GM23338 (cell line): ENCODE measurements at regions not wholly inside any gene's neighbourhood (a gene's known extent, or its start where the extent isn't known, plus 50 kb on each side); places are given as distances from the start of the nearest gene placed in this dataset.

Experiments used
- ATAC-seq: fragments of 200-7000 bp; cut with Tn5 transposase; 3 replicates; pipeline ENCODE4 v1.9.1; 2020
- DNase-seq: peaks from one replicate; pipeline ENCODE4 v3.0.0-alpha.2; 2015; ENCODE audit warnings: low spot score
- H2AFZ ChIP-seq: fragments of 200-600 bp; sonication (generic); 2 replicates; pipeline ENCODE4 v1.8.0; 2016; ENCODE audit warnings: antibody characterized with exemption, mild to moderate bottlenecking, moderate library complexity
- H3F3A ChIP-seq: fragments of 200-600 bp; sonication (generic); replicated peaks from 2 replicates; pipeline ENCODE4 v1.8.0; 2017; ENCODE audit warnings: antibody characterized with exemption, mixed run types, low read depth
- H3K27ac ChIP-seq: fragments of 200-600 bp; sonication (generic); 2 replicates; pipeline ENCODE4 v1.6.1; 2016; ENCODE audit warnings: low read depth
- H3K27me3 ChIP-seq: fragments of 200-600 bp; sonication (generic); 2 replicates; pipeline ENCODE4 v1.8.0; 2016; ENCODE audit warnings: mild to moderate bottlenecking, mixed run types, moderate library complexity; ENCODE audit not compliant: insufficient read depth
- H3K36me3 ChIP-seq: fragments of 200-600 bp; sonication (generic); 2 replicates; pipeline ENCODE4 v1.8.0; 2016; ENCODE audit warnings: mild to moderate bottlenecking; ENCODE audit not compliant: insufficient read depth
- H3K4me1 ChIP-seq: fragments of 200-600 bp; sonication (generic); 2 replicates; pipeline ENCODE4 v1.8.0; 2016; ENCODE audit warnings: mild to moderate bottlenecking, moderate library complexity; ENCODE audit not compliant: insufficient read depth
- H3K4me2 ChIP-seq: fragments of 200-600 bp; sonication (generic); 2 replicates; pipeline ENCODE4 v1.7.1; 2017; ENCODE audit warnings: mixed run types
- H3K4me3 ChIP-seq: fragments of 200-600 bp; sonication (generic); 2 replicates; pipeline ENCODE4 v1.6.1; 2016; ENCODE audit warnings: mixed run types
- H3K79me2 ChIP-seq: fragments of 200-600 bp; sonication (generic); replicated peaks from 2 replicates; pipeline ENCODE4 v1.8.0; 2017; ENCODE audit warnings: mild to moderate bottlenecking; ENCODE audit not compliant: insufficient read depth
- H3K9me2 ChIP-seq: fragments of 200-600 bp; sonication (generic); 2 replicates; pipeline ENCODE4 v1.8.0; 2017; ENCODE audit not compliant: insufficient read depth
- H4K20me1 ChIP-seq: fragments of 200-600 bp; sonication (generic); replicated peaks from 2 replicates; pipeline ENCODE4 v1.8.0; 2017; ENCODE audit warnings: mild to moderate bottlenecking; ENCODE audit not compliant: insufficient read depth
- H3K27ac Mint-ChIP-seq: 2 replicates; pipeline ENCODE4 v1.8.0; 2020; ENCODE audit warnings: inconsistent platforms, mild to moderate bottlenecking, moderate library complexity, mixed read lengths
- H3K27me3 Mint-ChIP-seq: 3 replicates; pipeline ENCODE4 v1.8.0; 2022; ENCODE audit warnings: low read depth, mild to moderate bottlenecking, moderate library complexity, mixed read lengths, inconsistent platforms; ENCODE audit not compliant: insufficient read depth, poor library complexity
- H3K36me3 Mint-ChIP-seq: 3 replicates; pipeline ENCODE4 v1.8.0; 2021; ENCODE audit warnings: low read depth, mild to moderate bottlenecking, inconsistent platforms, moderate library complexity, mixed read lengths
- H3K4me1 Mint-ChIP-seq: 3 replicates; pipeline ENCODE4 v1.8.0; 2020; ENCODE audit warnings: mild to moderate bottlenecking, inconsistent platforms, mixed read lengths
- H3K4me3 Mint-ChIP-seq: 3 replicates; pipeline ENCODE4 v1.8.0; 2021; ENCODE audit warnings: moderate library complexity, mild to moderate bottlenecking, inconsistent platforms, mixed read lengths
- H3K9me3 Mint-ChIP-seq: 3 replicates; pipeline ENCODE4 v1.8.0; 2020; ENCODE audit warnings: moderate library complexity, mild to moderate bottlenecking, inconsistent platforms, mixed read lengths
- CREB1 ChIP-seq: fragments of 250-450 bp; sonication (Bioruptor Pico); IDR thresholded peaks from 2 replicates; pipeline ENCODE4 v1.5.0; 2020; ENCODE audit warnings: low read depth, mild to moderate bottlenecking, moderate library complexity
- CTCF ChIP-seq, 2 experiments: fragments of 200-600 bp in 1 of 2; sonication (generic) in 1 of 2; conservative IDR thresholded peaks; 2 replicates each; pipeline versions ENCODE4 v1.5.1 to v1.6.1; 2016 to 2017; ENCODE audit warnings: antibody characterized with exemption in 2 of 2, low read depth in 2 of 2, mild to moderate bottlenecking in 2 of 2, moderate library complexity in 1 of 2
- ETS1 ChIP-seq: IDR thresholded peaks from 2 replicates; pipeline ENCODE4 v1.6.1; 2016; ENCODE audit warnings: antibody characterized with exemption
- EZH2 ChIP-seq: fragments of 200-600 bp; sonication (generic); IDR thresholded peaks from one replicate; pipeline ENCODE4 v1.8.0; 2017; ENCODE audit warnings: antibody characterized with exemption, mild to moderate bottlenecking, low read depth; ENCODE audit not compliant: unreplicated experiment
- EZH2phosphoT487 ChIP-seq: fragments of 200-600 bp; sonication (generic); IDR thresholded peaks from one replicate; pipeline ENCODE4 v1.8.1; 2018; ENCODE audit warnings: antibody characterized with exemption; ENCODE audit not compliant: unreplicated experiment
- JUNB ChIP-seq: IDR thresholded peaks from one replicate; pipeline ENCODE4 v1.6.1; 2016; ENCODE audit warnings: antibody characterized with exemption; ENCODE audit not compliant: unreplicated experiment
- NANOG ChIP-seq: IDR thresholded peaks from 2 replicates; pipeline ENCODE4 v1.6.1; 2016; ENCODE audit warnings: antibody characterized with exemption, borderline replicate concordance
- POLR2AphosphoS5 ChIP-seq: IDR thresholded peaks from 2 replicates; pipeline ENCODE4 v1.6.1; 2016; ENCODE audit warnings: antibody characterized with exemption, low read depth
- REST ChIP-seq: IDR thresholded peaks from one replicate; pipeline ENCODE4 v1.6.1; 2018; ENCODE audit warnings: antibody characterized with exemption; ENCODE audit not compliant: unreplicated experiment
- STAT1 ChIP-seq: IDR thresholded peaks from one replicate; pipeline ENCODE4 v1.6.1; 2016; ENCODE audit warnings: antibody characterized with exemption; ENCODE audit not compliant: unreplicated experiment
- ZNF114 ChIP-seq: fragments of 250-450 bp; sonication (Bioruptor Pico); IDR thresholded peaks from 2 replicates; pipeline ENCODE4 v1.5.0; 2020; ENCODE audit warnings: mild to moderate bottlenecking, moderate library complexity
- ZNF331 ChIP-seq: fragments of 250-450 bp; sonication (Bioruptor Pico); IDR thresholded peaks from 2 replicates; pipeline ENCODE4 v1.5.0; 2020; ENCODE audit warnings: low read depth, mild to moderate bottlenecking, moderate library complexity

- TF ChIP-seq JUNB = no peak
- no peak for TF ChIP-seq ZNF114 (CRISPR knock-in tag)
- TF ChIP-seq CREB1 (CRISPR knock-in tag) = no peak
- no peak for TF ChIP-seq EZH2phosphoT487
These were observed 439.8 kb downstream of the ZSWIM6 start (continued) for GRCh38 chr5:61771808-61772207.

GRCh38 chr5:61775901-61776300 lies 443.8 kb downstream of the ZSWIM6 start:
- no peaks in the 10 kb centered on the region for H3K36me3 Mint-ChIP-seq
- Histone ChIP-seq H3K9me2 (no peaks in the 10 kb centered on the region; the same call in 1 of the 2 replicates), H4K20me1 (no peaks in the 10 kb centered on the region), H3K4me3 (no peak overlapping the region), H3K79me2 (no peaks in the 10 kb centered on the region), H3F3A (no peaks in the 10 kb centered on the region), H3K36me3 (no peaks in the 10 kb centered on the region), H3K4me2 (no peak overlapping the region), H3K27ac (no peak overlapping the region), H3K27me3 (no peaks in the 10 kb centered on the region), H2AFZ (no peak overlapping the region), H3K4me1 (no peaks in the 10 kb centered on the region)
- H3K9me3 Mint-ChIP-seq = no peaks in the 10 kb centered on the region
- no peak for TF ChIP-seq JUNB
- TF ChIP-seq EZH2 = no peak
- no peak for TF ChIP-seq ETS1
- no peak for TF ChIP-seq STAT1
- TF ChIP-seq EZH2phosphoT487 = no peak
- TF ChIP-seq POLR2AphosphoS5 = no peak
- no peak for TF ChIP-seq CREB1 (CRISPR knock-in tag)
- no peak for TF ChIP-seq CTCF (conservative IDR thresholded peaks at IDR 0.05; ENCODE audit: low read depth in 2 of 2)
- TF ChIP-seq ZNF331 (CRISPR knock-in tag) = no peak
- H3K4me1 Mint-ChIP-seq = no peaks in the 10 kb centered on the region; the same call in 2 of the 3 replicates
- DNase-seq (no peak), ATAC-seq (no peak)
- H3K27ac Mint-ChIP-seq = no peak overlapping the region
- H3K27me3 Mint-ChIP-seq = no peaks in the 10 kb centered on the region
- no peak overlapping the region for H3K4me3 Mint-ChIP-seq

GRCh38 chr5:61777292-61777691 lies 445.2 kb downstream of the ZSWIM6 start:
- H3K27ac ChIP-seq = no peak overlapping the region
- H4K20me1 ChIP-seq = no peaks in the 10 kb centered on the region
- DNase-seq = no peak
- Mint-ChIP-seq H3K27me3 (peaks cover 2% of the 10 kb centered on the region), H3K9me3 (no peaks in the 10 kb centered on the region), H3K4me1 (no peaks in the 10 kb centered on the region; the same call in 2 of the 3 replicates), H3K27ac (no peak overlapping the region), H3K4me3 (no peak overlapping the region), H3K36me3 (no peaks in the 10 kb centered on the region)
- H2AFZ ChIP-seq = no peak overlapping the region
- no peaks in the 10 kb centered on the region for H3K36me3 ChIP-seq
- H3K4me3 ChIP-seq = no peak overlapping the region
- H3K79me2 ChIP-seq = no peaks in the 10 kb centered on the region
- H3F3A ChIP-seq = no peaks in the 10 kb centered on the region
- H3K27me3 ChIP-seq = no peaks in the 10 kb centered on the region
- H3K4me2 ChIP-seq = no peak overlapping the region
- no peaks in the 10 kb centered on the region for H3K4me1 ChIP-seq
- no peak for ATAC-seq
- no peaks in the 10 kb centered on the region; the same call in 1 of the 2 replicates for H3K9me2 ChIP-seq
- TF ChIP-seq CTCF (conservative IDR thresholded peaks at IDR 0.05; ENCODE audit: low read depth in 2 of 2) = no peak
- TF ChIP-seq CREB1 (CRISPR knock-in tag) = no peak
- TF ChIP-seq REST = no peak
- TF ChIP-seq EZH2phosphoT487 = no peak
- TF ChIP-seq NANOG = no peak
- TF ChIP-seq EZH2 = no peak
- no peak for TF ChIP-seq JUNB
- TF ChIP-seq ETS1 = no peak
- TF ChIP-seq ZNF114 (CRISPR knock-in tag) = no peak
- no peak for TF ChIP-seq STAT1
- TF ChIP-seq ZNF331 (CRISPR knock-in tag) = no peak
